GM18868 (cell line): ENCODE measurements at regions not wholly inside any gene's neighbourhood (a gene's known extent, or its start where the extent isn't known, plus 50 kb on each side); places are given as distances from the start of the nearest gene placed in this dataset.

ENCODE experiments used
- ATAC-seq: cut with Tn5 transposase; IDR thresholded peaks from one replicate; pipeline ENCODE4 v1.9.1; 2021; ENCODE audit warnings: mild to moderate bottlenecking, moderate library complexity; ENCODE audit not compliant: unreplicated experiment

GRCh38 chr1:59077466-59078069 lies 219.3 kb upstream of the FGGY start:
- no peak for ATAC-seq

GRCh38 chr1:59078070-59078800 lies 218.7 kb upstream of the FGGY start:
- no peak for ATAC-seq

- ATAC-seq = no peak
These were observed 218.0 kb upstream of the FGGY start for GRCh38 chr1:59078866-59079265.

GRCh38 chr1:59079434-59080140 lies 217.3 kb upstream of the FGGY start:
- no peak for ATAC-seq

- ATAC-seq = no peak
These were observed 215.7 kb upstream of the FGGY start for GRCh38 chr1:59081181-59081580.

- no peak for ATAC-seq
These were observed 215.1 kb upstream of the FGGY start for GRCh38 chr1:59081795-59082194.

GRCh38 chr1:59083946-59084865 lies 212.7 kb upstream of the FGGY start:
- ATAC-seq = no peak

GRCh38 chr1:59085101-59085500 lies 211.8 kb upstream of the FGGY start:
- no peak for ATAC-seq

- no peak for ATAC-seq
These were observed 207.7 kb upstream of the FGGY start for GRCh38 chr1:59089036-59089798.

- no peak for ATAC-seq
These were observed 206.9 kb upstream of the FGGY start for GRCh38 chr1:59089922-59090457.

GRCh38 chr1:59092126-59092525 lies 204.8 kb upstream of the FGGY start:
- ATAC-seq = no peak

GRCh38 chr1:59094001-59094400 lies 202.9 kb upstream of the FGGY start:
- ATAC-seq = no peak

- no peak for ATAC-seq
These were observed 200.4 kb upstream of the FGGY start for GRCh38 chr1:59096501-59096900.

GRCh38 chr1:59098655-59099054 lies 198.2 kb upstream of the FGGY start:
- no peak for ATAC-seq

- no peak for ATAC-seq
These were observed 196.1 kb upstream of the FGGY start for GRCh38 chr1:59100708-59101374.

GRCh38 chr1:59101518-59101917 lies 195.4 kb upstream of the FGGY start:
- no peak for ATAC-seq

GRCh38 chr1:59103457-59103856 lies 193.4 kb upstream of the FGGY start:
- no peak for ATAC-seq

- ATAC-seq = no peak
These were observed 192.6 kb upstream of the FGGY start for GRCh38 chr1:59104191-59104760.
